Stromal cell of bone marrow (primary cell): ENCODE measurements at regions not wholly inside any gene's neighbourhood (a gene's known extent, or its start where the extent isn't known, plus 50 kb on each side); places are given as distances from the start of the nearest gene placed in this dataset.
"Not testable (repeated sequence)": the region's sequence is repeated elsewhere in the genome, so short reads cannot be mapped to it uniquely, and the experiment has no call there.

Experiments used
- DNase-seq: peaks from one replicate; pipeline ENCODE4 v3.0.0-alpha.2; 2012; ENCODE audit warnings: low read depth

- DNase-seq = no peak
Measured at GRCh38 chr13:107819071-107819470, 396.3 kb downstream of the LIG4 start.

GRCh38 chr13:107817647-107818287 lies 397.6 kb downstream of the LIG4 start:
- DNase-seq = no peak

- DNase-seq = no peak
Measured at GRCh38 chr13:107812014-107812412, 403.3 kb downstream of the LIG4 start.

- DNase-seq = no peak
Measured at GRCh38 chr13:107811233-107812013, 403.9 kb downstream of the LIG4 start.

- no peak for DNase-seq
Measured at GRCh38 chr13:107809125-107809524, 406.2 kb downstream of the LIG4 start.

- no peak for DNase-seq
Measured at GRCh38 chr13:107808389-107808788, 406.9 kb downstream of the LIG4 start.

GRCh38 chr13:107807306-107808073 lies 407.8 kb downstream of the LIG4 start:
- no peak for DNase-seq

GRCh38 chr13:107806726-107807125 lies 408.6 kb downstream of the LIG4 start:
- DNase-seq = no peak

- no peak for DNase-seq
Measured at GRCh38 chr13:107803822-107804495, 411.4 kb downstream of the LIG4 start.

GRCh38 chr13:107801621-107802020 lies 413.7 kb downstream of the LIG4 start:
- no peak for DNase-seq

- peak; percentile 27 for DNase-seq
Measured at GRCh38 chr13:107799001-107799400, 416.3 kb downstream of the LIG4 start.

GRCh38 chr13:107790397-107790796 lies 424.9 kb downstream of the LIG4 start:
- DNase-seq = no peak

- no peak for DNase-seq
Measured at GRCh38 chr13:107788464-107789165, 426.7 kb downstream of the LIG4 start.

GRCh38 chr13:107782646-107783045 lies 432.7 kb downstream of the LIG4 start:
- not testable (repeated sequence) for DNase-seq

- DNase-seq = no peak
Measured at GRCh38 chr13:107778094-107778493, 437.2 kb downstream of the LIG4 start.

- DNase-seq = no peak
Measured at GRCh38 chr13:107770541-107770940, 444.8 kb downstream of the LIG4 start.

- no peak for DNase-seq
Measured at GRCh38 chr13:107767119-107767518, 448.2 kb downstream of the LIG4 start.

- no peak for DNase-seq
Measured at GRCh38 chr13:107765724-107766401, 449.5 kb downstream of the LIG4 start.

- DNase-seq = no peak
Measured at GRCh38 chr13:107764046-107764445, 451.3 kb downstream of the LIG4 start.

GRCh38 chr13:107753748-107754147 lies 461.6 kb downstream of the LIG4 start:
- DNase-seq = no peak

GRCh38 chr13:107753291-107753690 lies 462.0 kb downstream of the LIG4 start:
- DNase-seq = no peak
